HCT116 (cell line): ENCODE measurements at regions not wholly inside any gene's neighbourhood (a gene's known extent, or its start where the extent isn't known, plus 50 kb on each side); places are given as distances from the start of the nearest gene placed in this dataset.

Source experiments
- ATAC-seq: fragments of 200-7000 bp; cut with Tn5 transposase; 2 replicates; pipeline ENCODE4 v1.9.1; 2020; ENCODE audit warnings: mild to moderate bottlenecking, moderate library complexity
- BruUV-seq: library from RNA; stranded (reverse); fragments of 400-500 nt; replicated peaks from 2 replicates; lab custom pipeline; 2021; lab: Mats Ljungman, UMichigan
- CTCF ChIA-PET: fragments of 300-600 bp; sonication (Branson Sonifier 250); formaldehyde crosslinking; loops from one replicate; lab custom pipeline; 2021; ENCODE audit warnings: antibody characterized with exemption; lab: Charles Lee
- POLR2A ChIA-PET: fragments of 300-600, 350-600 bp; sonication (Branson Sonifier 250); formaldehyde crosslinking; loops from one replicate; lab custom pipeline; 2021; ENCODE audit warnings: antibody characterized with exemption; lab: Charles Lee
- RAD21 ChIA-PET, 2 experiments: fragments of 300-600 bp; sonication (Branson Sonifier 250); formaldehyde crosslinking; loops; one replicate each; lab custom pipeline; 2023; ENCODE audit warnings: low total read pairs in 2 of 2; ENCODE audit not compliant: uncharacterized antibody in 2 of 2, unreplicated experiment in 2 of 2, low non-redundant PET in 1 of 2; lab: Charles Lee
- DNase-seq: peaks from one replicate; pipeline ENCODE4 v3.0.0-alpha.2; 2010; ENCODE audit warnings: low read depth, low spot score
- H2AFZ ChIP-seq: fragments of 200-600 bp; shearing (Covaris generic), sonication (generic); 2 replicates; pipeline ENCODE4 v1.6.1; 2017; ENCODE audit warnings: low read depth, mixed run types, mixed read lengths, antibody characterized with exemption, low read length; ENCODE audit not compliant: poor library complexity, severe bottlenecking
- H3K27ac ChIP-seq: 2 replicates; pipeline ENCODE4 v1.5.1; 2012; ENCODE audit warnings: low read depth, low read length
- H3K27me3 ChIP-seq: fragments of 200-600 bp; sonication (generic); 2 replicates; pipeline ENCODE4 v1.6.1; 2016; ENCODE audit warnings: mixed run types, low read length, mixed read lengths; ENCODE audit not compliant: insufficient read depth
- H3K36me3 ChIP-seq, 2 experiments: fragments of 200-500 bp in 1 of 2; fragments of 200-600 bp in 1 of 2; sonication (Bioruptor generic) in 1 of 2; sonication (generic) in 1 of 2; 2 replicates each; pipeline versions ENCODE4 v1.5.1 to v1.6.1; 2014 to 2016; ENCODE audit warnings: low read length in 2 of 2, inconsistent platforms in 1 of 2, mixed read lengths in 1 of 2, mixed run types in 1 of 2; ENCODE audit not compliant: insufficient read depth in 2 of 2, control insufficient read depth in 1 of 2
- H3K4me1 ChIP-seq, 2 experiments: fragments of 200-600 bp in 1 of 2; sonication (generic) in 1 of 2; 2 replicates each; pipeline versions ENCODE4 v1.5.1 to v1.6.1; 2012 to 2017; ENCODE audit warnings: low read length in 2 of 2, inconsistent platforms in 1 of 2, mild to moderate bottlenecking in 1 of 2, mixed read lengths in 1 of 2, mixed run types in 1 of 2, moderate library complexity in 1 of 2; ENCODE audit not compliant: insufficient read depth in 2 of 2, control insufficient read depth in 1 of 2
- H3K4me2 ChIP-seq: fragments of 200-600 bp; sonication (generic); 2 replicates; pipeline ENCODE4 v1.6.1; 2017; ENCODE audit warnings: mixed run types, low read length, mixed read lengths
- H3K4me3 ChIP-seq, 2 experiments: fragments of 200-600 bp in 1 of 2; sonication (generic) in 1 of 2; replicated peaks in 1 of 2; 2 replicates each; pipeline ENCODE4 v1.5.1; 2011 to 2016; ENCODE audit warnings: low read length in 2 of 2, control low read depth in 1 of 2, low read depth in 1 of 2, mild to moderate bottlenecking in 1 of 2, mixed read lengths in 1 of 2, mixed run types in 1 of 2
- H3K79me2 ChIP-seq: fragments of 200-600 bp; sonication (generic); 2 replicates; pipeline ENCODE4 v1.6.1; 2017; ENCODE audit warnings: mild to moderate bottlenecking, mixed run types, low read length, moderate library complexity, mixed read lengths; ENCODE audit not compliant: insufficient read depth
- H3K9ac ChIP-seq: fragments of 200-600 bp; sonication (generic); 2 replicates; pipeline ENCODE4 v1.6.1; 2016; ENCODE audit warnings: low read length, mixed read lengths
- H3K9me2 ChIP-seq: fragments of 200-600 bp; sonication (generic), shearing (Covaris generic); 2 replicates; pipeline ENCODE4 v1.6.1; 2017; ENCODE audit warnings: mixed run types, mild to moderate bottlenecking, moderate library complexity; ENCODE audit not compliant: insufficient read depth
- H3K9me3 ChIP-seq, 2 experiments: fragments of 200-500 bp in 1 of 2; fragments of 200-600 bp in 1 of 2; sonication (Bioruptor generic) in 1 of 2; sonication (generic) in 1 of 2; 2 replicates each; pipeline ENCODE4 v1.6.1; 2014 to 2017; ENCODE audit warnings: low read length in 2 of 2, mixed read lengths in 2 of 2, inconsistent platforms in 1 of 2, low read depth in 1 of 2, mild to moderate bottlenecking in 1 of 2, mixed run types in 1 of 2, moderate library complexity in 1 of 2; ENCODE audit not compliant: control insufficient read depth in 1 of 2, insufficient read depth in 1 of 2
- H4K20me1 ChIP-seq: fragments of 200-600 bp; sonication (generic), shearing (Covaris generic); 2 replicates; pipeline ENCODE4 v1.6.1; 2017; ENCODE audit warnings: mixed run types, mild to moderate bottlenecking, moderate library complexity; ENCODE audit not compliant: insufficient read depth
- ATF3 ChIP-seq: IDR thresholded peaks from 2 replicates; pipeline ENCODE4 v1.6.1; 2012
- CBX3 ChIP-seq: IDR thresholded peaks from 2 replicates; pipeline ENCODE4 v1.6.1; 2012; ENCODE audit warnings: low read depth
- CEBPB ChIP-seq: IDR thresholded peaks from 2 replicates; pipeline ENCODE4 v1.6.1; 2012; ENCODE audit warnings: low read depth
- EGR1 ChIP-seq: IDR thresholded peaks from 2 replicates; pipeline ENCODE4 v1.6.1; 2012; ENCODE audit warnings: low read depth
- ELF1 ChIP-seq: IDR thresholded peaks from 2 replicates; pipeline ENCODE4 v1.6.1; 2012; ENCODE audit warnings: low read depth, borderline replicate concordance
- EZH2 ChIP-seq: fragments of 200-600 bp; sonication (generic); IDR thresholded peaks from 2 replicates; pipeline ENCODE4 v1.6.1; 2017; ENCODE audit warnings: antibody characterized with exemption, mixed run types
- EZH2phosphoT487 ChIP-seq: fragments of 200-600 bp; IDR thresholded peaks from 2 replicates; pipeline ENCODE4 v1.6.1; 2018; ENCODE audit warnings: antibody characterized with exemption, borderline replicate concordance
- POLR2A ChIP-seq: IDR thresholded peaks from 2 replicates; pipeline ENCODE4 v1.7.0; 2011; ENCODE audit warnings: borderline replicate concordance; ENCODE audit not compliant: insufficient read depth, insufficient read length; ENCODE audit errors: extremely low read depth
- POLR2AphosphoS5 ChIP-seq: IDR thresholded peaks from 2 replicates; pipeline ENCODE4 v1.6.1; 2011; ENCODE audit warnings: mild to moderate bottlenecking, low read depth, low read length, moderate library complexity
- RAD21 ChIP-seq: IDR thresholded peaks from 2 replicates; pipeline ENCODE4 v1.6.1; 2012; ENCODE audit warnings: low read depth, mild to moderate bottlenecking
- SIN3A ChIP-seq: IDR thresholded peaks from 2 replicates; pipeline ENCODE4 v1.6.1; 2012; ENCODE audit warnings: low read depth
- SP1 ChIP-seq: IDR thresholded peaks from 2 replicates; pipeline ENCODE4 v1.6.1; 2012; ENCODE audit warnings: low read depth
- SRF ChIP-seq: IDR thresholded peaks from 2 replicates; pipeline ENCODE4 v1.6.1; 2012; ENCODE audit warnings: low read depth
- TCF7L2 ChIP-seq: IDR thresholded peaks from 2 replicates; pipeline ENCODE4 v1.7.0; 2011; ENCODE audit warnings: borderline replicate concordance, inconsistent platforms; ENCODE audit not compliant: insufficient read depth, insufficient read length; ENCODE audit errors: extremely low read depth
- YY1 ChIP-seq: IDR thresholded peaks from 2 replicates; pipeline ENCODE4 v1.6.1; 2011; ENCODE audit warnings: low read length, low read depth, moderate library complexity, mild to moderate bottlenecking; ENCODE audit not compliant: insufficient replicate concordance; ENCODE audit errors: extremely low read depth
- ZBTB33 ChIP-seq: IDR thresholded peaks from 2 replicates; pipeline ENCODE4 v1.6.1; 2011; ENCODE audit warnings: mild to moderate bottlenecking, low read length, moderate library complexity; ENCODE audit not compliant: insufficient replicate concordance; ENCODE audit errors: extremely low read depth
- intact Hi-C: fragments of 100-400 bp; cut with micrococcal nuclease; formaldehyde crosslinking; loops from 2 replicates; pipeline ENCODE4 v1.10.0; 2022
- TF ChIP-seq, protein P1 (sequence below), 3 experiments: fragments of 200-600 bp in 1 of 3; sonication (generic) in 1 of 3; IDR thresholded peaks in 2 of 3; conservative IDR thresholded peaks in 1 of 3; 2 replicates each; pipeline ENCODE4 v1.5.1; 2012 to 2017; ENCODE audit warnings: low read depth in 2 of 3, low read length in 2 of 3, antibody characterized with exemption in 1 of 3, borderline replicate concordance in 1 of 3, control low read depth in 1 of 3, mild to moderate bottlenecking in 1 of 3, mixed read lengths in 1 of 3, mixed run types in 1 of 3, moderate library complexity in 1 of 3; ENCODE audit not compliant: insufficient read depth in 1 of 3

- TF ChIP-seq ZBTB33, result no peak
Observed at GRCh38 chr21:24123785-24124184, 1483.5 kb downstream of the MRPL39 start (continued).

DNA sequence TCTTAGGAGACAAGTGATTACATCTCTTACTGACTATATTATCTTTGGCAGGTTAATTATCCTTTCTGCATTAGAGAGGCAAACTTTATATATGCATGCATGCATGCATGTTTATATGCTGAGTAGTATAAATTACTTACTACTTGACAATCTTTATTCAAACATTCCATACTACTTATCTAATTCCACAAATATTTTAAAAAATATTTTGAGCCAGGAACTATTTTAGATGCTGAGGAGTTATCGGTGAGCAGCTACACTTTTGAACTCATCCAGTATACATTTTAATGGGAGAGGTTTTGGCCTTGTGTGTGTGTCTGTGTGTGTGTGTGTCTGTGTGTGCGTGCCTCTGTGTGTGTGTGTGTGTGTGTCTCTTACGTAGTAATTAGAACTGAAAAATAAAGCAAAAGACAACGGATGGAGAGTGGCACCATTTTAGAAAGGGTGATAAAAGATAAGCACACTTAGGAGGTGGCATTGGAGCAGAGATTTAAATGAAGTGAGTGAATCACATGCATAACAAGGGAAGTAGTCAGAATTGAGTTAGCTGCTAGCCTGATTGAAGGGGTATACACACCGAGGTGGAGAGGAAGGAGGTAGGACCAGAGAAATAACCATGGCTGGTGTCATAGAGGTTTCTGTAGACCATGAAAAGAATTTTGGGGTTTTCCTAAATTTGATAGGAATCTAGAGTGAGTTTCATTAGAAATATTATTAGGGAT is 1488.4 kb downstream of the MRPL39 start:
- no TSS peak for BruUV-seq
- H3K27me3 ChIP-seq, result no peaks in the 10 kb centered on the region
- H3K9ac ChIP-seq, result no peak overlapping the region
- no peaks in the 10 kb centered on the region for H3K36me3 ChIP-seq
- intact Hi-C loops, result no loop called here
- H3K4me3 ChIP-seq, result no peak overlapping the region
- ChIA-PET POLR2A (no interaction called here), CTCF (no interaction called here), RAD21 (no interaction called here)
- H3K4me2 ChIP-seq, result no peak overlapping the region
- peaks cover 6% of the 10 kb centered on the region in 2 experiments; a peak in 3 of 4 replicates for H3K9me3 ChIP-seq
- DNase-seq (no peak), ATAC-seq (no peak)
- no peaks in the 10 kb centered on the region for H3K9me2 ChIP-seq
- no peaks in the 10 kb centered on the region for H3K79me2 ChIP-seq
- no peak overlapping the region for H2AFZ ChIP-seq
- no peak overlapping the region for H3K27ac ChIP-seq
- no peaks in the 10 kb centered on the region for H4K20me1 ChIP-seq
- H3K4me1 ChIP-seq, result no peaks in the 10 kb centered on the region
- no peak for TF ChIP-seq EZH2phosphoT487
- TF ChIP-seq ELF1, result no peak
- TF ChIP-seq ATF3, result no peak
- TF ChIP-seq ZBTB33, result no peak
- no peak for TF ChIP-seq SP1
- TF ChIP-seq POLR2A, result no peak
- TF ChIP-seq SRF, result no peak
- no peak for TF ChIP-seq EGR1
- no peak for TF ChIP-seq CBX3
- no peak for TF ChIP-seq TCF7L2
- no peak for TF ChIP-seq SIN3A
- TF ChIP-seq RAD21, result no peak
- TF ChIP-seq, protein P1, sequence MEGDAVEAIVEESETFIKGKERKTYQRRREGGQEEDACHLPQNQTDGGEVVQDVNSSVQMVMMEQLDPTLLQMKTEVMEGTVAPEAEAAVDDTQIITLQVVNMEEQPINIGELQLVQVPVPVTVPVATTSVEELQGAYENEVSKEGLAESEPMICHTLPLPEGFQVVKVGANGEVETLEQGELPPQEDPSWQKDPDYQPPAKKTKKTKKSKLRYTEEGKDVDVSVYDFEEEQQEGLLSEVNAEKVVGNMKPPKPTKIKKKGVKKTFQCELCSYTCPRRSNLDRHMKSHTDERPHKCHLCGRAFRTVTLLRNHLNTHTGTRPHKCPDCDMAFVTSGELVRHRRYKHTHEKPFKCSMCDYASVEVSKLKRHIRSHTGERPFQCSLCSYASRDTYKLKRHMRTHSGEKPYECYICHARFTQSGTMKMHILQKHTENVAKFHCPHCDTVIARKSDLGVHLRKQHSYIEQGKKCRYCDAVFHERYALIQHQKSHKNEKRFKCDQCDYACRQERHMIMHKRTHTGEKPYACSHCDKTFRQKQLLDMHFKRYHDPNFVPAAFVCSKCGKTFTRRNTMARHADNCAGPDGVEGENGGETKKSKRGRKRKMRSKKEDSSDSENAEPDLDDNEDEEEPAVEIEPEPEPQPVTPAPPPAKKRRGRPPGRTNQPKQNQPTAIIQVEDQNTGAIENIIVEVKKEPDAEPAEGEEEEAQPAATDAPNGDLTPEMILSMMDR (IDR thresholded peaks at IDR 0.05 in 2 of 3, conservative IDR thresholded peaks at IDR 0.05 in 1 of 3; ENCODE audit: borderline replicate concordance in 1 of 3, insufficient read depth in 1 of 3, low read depth in 2 of 3, low read length in 2 of 3), result no peak
- TF ChIP-seq YY1, result no peak
- TF ChIP-seq CEBPB, result no peak
- no peak for TF ChIP-seq POLR2AphosphoS5
- TF ChIP-seq EZH2, result no peak
